Endothelial cell of umbilical vein (primary cell): ENCODE measurements at regions not wholly inside any gene's neighbourhood (a gene's known extent, or its start where the extent isn't known, plus 50 kb on each side); places are given as distances from the start of the nearest gene placed in this dataset. TPM values are rescaled to one million over a fixed set of nuclear protein-coding genes. Genes with fewer than 3 reads are reported as not detected.

ENCODE experiments used
- microRNA-seq: library from miRNA; unstranded; fragments of <30 nt; microRNA quantifications from one replicate; pipeline ENCODE4 v1.2.0, GENCODE V29; 2021; ENCODE audit warnings: borderline number of aligned reads, borderline replicate concordance
- small RNA-seq: library from RNA; depleted of rRNA; stranded (forward); fragments of <200 nt; gene quantifications from one replicate; pipeline ENCODE3, GENCODE V24; 2012; ENCODE audit warnings: low replicate concordance, low read depth; ENCODE audit not compliant: insufficient read depth, insufficient read length

Small RNAs in the stretch of these regions (microRNA-seq; reads per million reads assigned to microRNA genes)
- gene MIR4510 = not detected

Small RNAs in the stretch of these regions (small RNA-seq; reads per million reads assigned to genes)
- gene AC068867.1 = not detected
- gene MIR4510 = not detected
